ENCODE measurements at regions not wholly inside any gene's neighbourhood (a gene's known extent, or its start where the extent isn't known, plus 50 kb on each side); places are given as distances from the start of the nearest gene placed in this dataset.
"Not testable (repeated sequence)": the region's sequence is repeated elsewhere in the genome, so short reads cannot be mapped to it uniquely, and the experiment has no call there.

DNA sequence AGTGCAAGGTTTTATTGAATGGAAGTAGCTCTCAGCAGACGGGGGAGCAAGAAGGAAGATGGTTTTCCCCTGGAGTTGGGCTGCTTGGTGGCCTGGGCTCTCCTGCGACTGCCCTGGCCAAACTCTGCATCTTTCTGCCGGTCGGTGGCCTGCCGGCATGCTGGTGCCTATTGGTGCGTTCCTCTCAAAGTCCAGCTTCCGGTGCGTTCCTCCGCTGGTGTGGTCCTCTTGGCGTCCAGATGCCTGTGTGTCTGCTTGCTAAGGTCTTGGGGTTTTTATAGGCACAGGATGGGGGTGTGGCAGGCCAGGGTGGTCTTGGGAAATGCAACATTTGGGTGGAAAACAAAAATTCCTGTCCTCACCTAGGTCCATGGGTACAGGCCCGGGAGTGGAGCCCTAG is 567.4 kb upstream of the CNTN5 start:
- no peak overlapping the region for H3K27ac Mint-ChIP-seq
- no peaks in the 10 kb centered on the region for H3K27me3 Mint-ChIP-seq
- H3K4me1 Mint-ChIP-seq (ENCODE audit: low read depth): no peaks in the 10 kb centered on the region
- no peaks in the 10 kb centered on the region for H3K36me3 Mint-ChIP-seq (ENCODE audit: low read depth)
- H3K9me3 Mint-ChIP-seq: no peaks in the 10 kb centered on the region
- no peak overlapping the region for H3K4me3 Mint-ChIP-seq

DNA sequence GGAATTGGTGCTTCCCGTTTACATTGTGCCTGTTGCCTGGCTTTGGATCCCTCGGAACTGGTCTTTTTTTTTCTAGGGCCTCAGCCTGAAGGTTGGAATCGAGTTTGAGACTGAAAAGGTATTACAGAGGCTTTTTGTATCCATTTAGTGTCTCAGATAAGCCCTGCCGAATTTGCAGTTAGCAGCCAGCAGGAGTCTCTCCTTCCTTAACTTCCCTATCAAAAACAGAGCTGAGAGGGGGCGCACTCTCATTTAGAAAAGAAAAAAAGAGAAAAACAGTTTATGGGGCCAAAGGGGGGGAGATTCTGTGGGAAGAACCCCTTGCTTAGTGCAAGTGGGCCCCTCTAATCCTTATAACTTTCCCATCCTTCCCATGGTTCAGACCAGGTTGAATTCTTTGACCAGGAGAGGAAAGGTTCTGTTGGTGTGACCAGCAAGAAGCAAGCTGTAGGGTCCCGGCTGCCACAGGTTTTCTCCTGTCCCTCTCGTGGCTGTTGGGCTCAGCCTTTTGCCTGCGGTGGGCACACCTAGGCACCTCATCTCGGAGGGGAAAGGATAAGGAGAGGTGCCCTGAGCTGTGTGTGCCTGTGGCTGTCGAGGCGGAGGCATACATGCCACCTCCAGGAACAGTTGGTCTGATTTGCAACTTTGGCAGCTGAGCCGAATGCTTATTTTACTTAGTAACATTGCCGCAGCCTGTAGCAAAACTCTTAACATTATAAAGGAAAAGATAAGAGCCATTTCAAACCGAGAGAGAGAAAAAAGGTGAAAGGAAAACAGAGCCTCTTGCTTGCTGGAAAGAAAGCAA is 565.0 kb upstream of the CNTN5 start:
- H3K9me3 Mint-ChIP-seq: no peaks in the 10 kb centered on the region
- H3K36me3 Mint-ChIP-seq (ENCODE audit: low read depth): no peaks in the 10 kb centered on the region
- no peak overlapping the region for H3K27ac Mint-ChIP-seq
- no peak overlapping the region for H3K4me3 Mint-ChIP-seq
- H3K4me1 Mint-ChIP-seq (ENCODE audit: low read depth): no peaks in the 10 kb centered on the region
- H3K27me3 Mint-ChIP-seq: no peaks in the 10 kb centered on the region

DNA sequence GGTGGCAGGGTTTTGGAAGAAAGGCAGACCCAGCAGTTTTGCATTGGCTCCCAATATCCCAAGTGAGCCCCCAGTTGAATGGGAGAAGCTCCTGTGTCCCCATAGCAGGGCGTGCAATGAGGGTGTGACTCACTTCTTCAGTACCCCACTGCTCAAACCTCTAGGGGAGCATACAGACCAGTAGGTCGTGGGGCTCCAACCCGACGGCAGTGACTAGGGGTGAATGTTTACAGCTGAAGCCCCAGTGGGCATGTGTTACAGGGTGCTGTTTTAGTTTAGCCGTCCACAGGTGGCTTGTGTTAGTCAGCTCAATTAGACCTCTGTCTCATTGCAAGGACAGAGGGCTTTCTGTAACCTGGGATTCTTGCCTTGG is 564.5 kb upstream of the CNTN5 start:
- Mint-ChIP-seq H3K4me1 (ENCODE audit: low read depth) (no peaks in the 10 kb centered on the region), H3K4me3 (no peak overlapping the region), H3K27ac (no peak overlapping the region), H3K27me3 (no peaks in the 10 kb centered on the region), H3K36me3 (ENCODE audit: low read depth) (no peaks in the 10 kb centered on the region), H3K9me3 (no peaks in the 10 kb centered on the region)

DNA sequence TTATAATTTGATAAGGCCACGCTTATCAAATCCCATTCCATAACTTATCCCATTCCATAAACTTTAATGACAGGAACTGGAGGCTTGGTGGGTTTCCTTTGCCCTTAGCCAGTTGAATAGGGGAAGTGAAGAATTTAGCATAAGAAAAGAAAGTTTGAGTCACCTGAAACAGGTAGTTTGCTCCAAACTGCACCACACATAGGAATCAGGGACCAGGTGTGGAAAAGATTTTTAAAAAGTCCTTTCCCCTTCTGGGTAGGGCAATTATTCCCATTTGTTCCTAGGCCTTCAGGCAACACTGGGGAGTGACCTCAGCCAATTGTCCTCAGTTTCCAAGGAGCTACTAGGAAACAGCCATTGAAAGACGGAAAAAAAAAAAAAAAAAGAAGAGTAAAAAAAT is 525.7 kb upstream of the CNTN5 start:
- H3K27me3 Mint-ChIP-seq: no peaks in the 10 kb centered on the region
- H3K27ac Mint-ChIP-seq: no peak overlapping the region
- no peaks in the 10 kb centered on the region for H3K36me3 Mint-ChIP-seq (ENCODE audit: low read depth)
- no peak overlapping the region for H3K4me3 Mint-ChIP-seq
- H3K4me1 Mint-ChIP-seq (ENCODE audit: low read depth): no peaks in the 10 kb centered on the region
- H3K9me3 Mint-ChIP-seq: no peaks in the 10 kb centered on the region

DNA sequence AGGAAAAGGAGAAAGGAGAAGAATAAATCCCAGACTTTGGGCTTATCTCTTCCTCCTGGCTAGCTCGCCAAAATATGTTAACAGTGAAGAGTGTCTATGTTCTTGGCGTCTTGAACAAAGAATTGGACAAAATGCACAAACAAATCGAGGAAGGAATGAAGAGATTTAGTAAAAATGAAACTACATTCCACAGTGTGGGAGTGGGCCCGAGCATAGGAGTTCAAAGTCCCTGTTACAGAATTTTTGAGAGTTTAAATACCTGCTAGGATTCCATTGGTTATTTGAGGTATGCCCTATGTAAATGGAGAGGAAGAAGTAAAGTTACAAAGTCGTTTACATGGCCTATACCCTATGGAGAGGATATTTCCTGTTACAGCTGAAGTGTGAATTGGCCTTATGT is 525.1 kb upstream of the CNTN5 start:
- Mint-ChIP-seq H3K27ac (no peak overlapping the region), H3K4me1 (ENCODE audit: low read depth) (no peaks in the 10 kb centered on the region), H3K4me3 (no peak overlapping the region), H3K27me3 (no peaks in the 10 kb centered on the region), H3K36me3 (ENCODE audit: low read depth) (no peaks in the 10 kb centered on the region), H3K9me3 (no peaks in the 10 kb centered on the region)

DNA sequence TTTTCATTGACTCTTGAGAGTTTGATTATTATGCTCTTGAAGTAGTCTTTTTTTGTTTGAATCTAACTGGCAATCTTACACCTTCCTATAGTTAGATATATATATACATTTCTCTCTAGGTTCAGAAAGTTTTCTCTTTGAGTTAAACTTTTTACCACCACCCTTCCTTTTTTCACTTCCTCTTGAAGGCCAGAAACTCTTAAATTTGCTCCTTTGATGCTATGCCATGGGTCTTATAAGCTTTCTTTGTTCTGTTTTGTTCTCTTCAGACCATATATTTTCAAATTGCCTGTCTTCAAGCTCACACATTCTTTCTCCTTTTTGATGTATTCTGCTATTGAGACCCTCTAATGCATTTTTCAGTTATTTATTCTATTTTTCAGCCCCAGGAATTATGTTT is 513.5 kb upstream of the CNTN5 start:
- Mint-ChIP-seq H3K4me3 (no peak overlapping the region), H3K9me3 (peaks cover 18% of the 10 kb centered on the region), H3K27ac (no peak overlapping the region), H3K36me3 (ENCODE audit: low read depth) (no peaks in the 10 kb centered on the region), H3K27me3 (no peaks in the 10 kb centered on the region), H3K4me1 (ENCODE audit: low read depth) (no peaks in the 10 kb centered on the region)

DNA sequence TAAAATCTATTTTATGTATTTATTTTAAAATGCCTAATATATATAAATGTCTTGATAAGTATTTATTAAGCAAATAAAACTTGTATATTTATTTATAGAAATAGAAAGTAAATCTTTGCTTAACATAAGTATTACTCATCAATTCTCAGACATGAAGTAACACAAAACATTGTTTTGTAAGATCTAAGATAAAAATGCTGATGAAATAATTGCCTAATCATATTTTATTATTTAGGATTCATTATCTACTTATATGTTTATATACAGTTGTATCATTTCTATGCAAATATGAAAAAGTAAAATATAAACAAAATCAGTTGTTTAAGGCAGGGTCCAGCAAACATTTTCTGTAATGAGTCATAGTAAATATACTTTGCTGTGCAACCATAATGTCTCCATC is 507.8 kb upstream of the CNTN5 start:
- Mint-ChIP-seq H3K4me3 (no peak overlapping the region), H3K9me3 (peaks cover 10% of the 10 kb centered on the region), H3K27me3 (no peaks in the 10 kb centered on the region), H3K27ac (no peak overlapping the region), H3K4me1 (ENCODE audit: low read depth) (no peaks in the 10 kb centered on the region), H3K36me3 (ENCODE audit: low read depth) (no peaks in the 10 kb centered on the region)

DNA sequence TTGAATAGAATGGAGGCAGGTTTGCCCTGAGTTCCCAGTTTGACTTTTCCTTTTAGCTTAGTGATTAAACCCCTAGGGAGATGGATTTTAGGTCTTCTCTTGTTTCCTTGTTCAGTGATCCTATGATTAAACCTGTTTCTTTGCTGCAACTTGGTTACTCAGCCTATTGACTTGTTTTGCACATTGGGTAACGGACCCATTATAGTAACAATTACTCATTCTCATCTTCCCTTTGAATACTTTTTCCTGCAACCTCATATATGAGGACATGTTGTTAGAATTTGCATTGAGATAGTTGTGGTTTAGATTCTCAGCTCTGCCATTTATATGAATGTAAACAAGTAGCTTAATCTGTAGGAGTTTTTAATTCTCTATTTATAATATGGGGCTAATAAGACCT is 489.2 kb upstream of the CNTN5 start:
- peaks cover 7% of the 10 kb centered on the region for H3K9me3 Mint-ChIP-seq
- H3K36me3 Mint-ChIP-seq (ENCODE audit: low read depth): no peaks in the 10 kb centered on the region
- no peak overlapping the region for H3K4me3 Mint-ChIP-seq
- no peaks in the 10 kb centered on the region for H3K27me3 Mint-ChIP-seq
- H3K27ac Mint-ChIP-seq: no peak overlapping the region
- no peaks in the 10 kb centered on the region for H3K4me1 Mint-ChIP-seq (ENCODE audit: low read depth)

DNA sequence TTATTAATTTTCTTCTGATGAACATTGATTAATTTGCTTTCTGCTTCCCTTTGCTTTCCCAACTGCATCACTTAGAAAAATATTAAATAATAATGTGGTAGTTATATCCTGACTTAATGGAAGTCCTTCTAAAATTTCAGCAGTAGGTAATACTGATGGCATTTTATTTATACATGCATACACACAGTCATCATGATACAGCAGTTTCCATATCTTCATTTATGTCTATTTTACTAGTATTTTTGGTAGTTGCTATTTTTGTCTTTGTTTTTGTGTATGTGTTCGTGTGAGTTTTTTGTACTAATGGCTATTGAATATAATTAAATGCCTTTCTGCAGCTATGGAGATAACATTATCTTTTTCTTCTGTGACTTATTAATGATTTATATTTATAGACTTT is 484.7 kb upstream of the CNTN5 start:
- Mint-ChIP-seq H3K27ac (no peak overlapping the region), H3K4me3 (no peak overlapping the region), H3K36me3 (ENCODE audit: low read depth) (no peaks in the 10 kb centered on the region), H3K4me1 (ENCODE audit: low read depth) (no peaks in the 10 kb centered on the region), H3K27me3 (no peaks in the 10 kb centered on the region), H3K9me3 (peaks cover 4% of the 10 kb centered on the region)

DNA sequence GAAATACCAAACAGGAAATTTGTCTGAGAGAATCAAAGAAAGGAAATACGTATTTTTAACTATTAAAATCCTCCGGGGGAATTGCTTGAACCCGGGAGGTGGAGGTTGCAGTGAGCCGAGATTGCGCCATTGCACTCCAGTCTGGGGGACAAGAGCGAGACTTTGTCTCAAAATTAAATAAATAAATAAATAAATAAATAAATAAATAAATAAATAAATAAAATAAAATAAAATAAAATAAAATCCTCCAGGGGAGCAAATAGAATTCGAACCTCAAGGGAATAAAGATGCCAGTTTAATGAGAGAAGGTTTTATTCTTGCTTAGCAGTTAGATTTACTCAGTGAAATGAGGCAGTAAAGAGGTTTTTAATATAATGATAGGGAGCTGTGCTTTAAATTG is 482.4 kb upstream of the CNTN5 start:
- not testable (repeated sequence) for H3K27me3 Mint-ChIP-seq; H3K4me1 Mint-ChIP-seq (ENCODE audit: low read depth); H3K36me3 Mint-ChIP-seq (ENCODE audit: low read depth); H3K9me3 Mint-ChIP-seq; H3K4me3 Mint-ChIP-seq; H3K27ac Mint-ChIP-seq

DNA sequence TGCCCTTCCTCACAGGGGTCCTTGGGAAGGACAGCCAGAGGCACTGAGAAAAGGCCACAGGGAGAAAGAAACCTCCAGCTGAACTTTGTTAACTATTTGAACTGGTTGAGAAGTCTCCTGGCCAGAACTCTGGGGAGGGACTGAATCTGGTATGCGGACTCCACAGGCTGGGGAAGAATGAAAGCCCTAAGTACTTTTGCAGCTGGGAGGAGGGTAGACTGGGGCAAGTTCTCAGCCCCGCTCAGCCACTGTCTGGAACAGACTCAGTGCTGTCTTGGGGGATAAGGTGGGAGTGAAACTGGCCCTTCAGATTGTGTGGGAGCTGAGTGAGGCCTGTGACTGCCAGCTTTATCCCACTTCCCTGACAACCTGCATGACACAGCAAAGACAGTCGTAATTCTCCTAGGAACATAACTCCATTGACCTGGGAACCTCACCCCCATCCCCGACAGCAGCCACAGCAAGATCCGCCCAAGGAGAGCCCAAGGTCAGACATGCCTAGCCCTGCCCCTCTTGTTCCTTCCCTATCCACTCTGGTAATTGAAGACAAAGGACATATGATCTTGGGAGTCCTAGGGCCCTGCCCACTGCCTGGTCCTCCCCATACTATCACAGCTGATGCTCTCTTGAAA is 475.1 kb upstream of the CNTN5 start:
- peaks cover 5% of the 10 kb centered on the region for H3K9me3 Mint-ChIP-seq
- H3K4me3 Mint-ChIP-seq: no peak overlapping the region
- no peaks in the 10 kb centered on the region for H3K4me1 Mint-ChIP-seq (ENCODE audit: low read depth)
- H3K27ac Mint-ChIP-seq: no peak overlapping the region
- H3K36me3 Mint-ChIP-seq (ENCODE audit: low read depth): no peaks in the 10 kb centered on the region
- no peaks in the 10 kb centered on the region for H3K27me3 Mint-ChIP-seq

DNA sequence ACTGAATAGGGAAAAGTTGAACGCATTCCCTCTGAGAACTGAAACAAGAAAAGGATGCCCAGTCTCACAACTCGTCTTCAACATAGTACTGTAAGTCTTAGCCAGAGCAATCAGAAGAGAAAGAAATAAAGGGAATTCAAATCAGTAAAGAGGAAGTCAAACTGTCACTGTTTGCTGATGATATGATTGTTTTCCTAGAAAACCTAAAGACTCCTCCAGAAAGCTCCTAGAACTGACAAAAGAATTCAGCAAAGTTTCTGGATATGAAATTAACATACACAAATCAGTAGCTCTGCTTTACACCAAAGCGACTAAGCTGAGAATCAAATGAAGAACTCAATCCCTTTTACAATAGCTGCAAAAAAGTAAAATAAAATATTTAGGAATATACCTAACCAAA is 471.2 kb upstream of the CNTN5 start:
- H3K4me3 Mint-ChIP-seq: no peak overlapping the region
- H3K4me1 Mint-ChIP-seq (ENCODE audit: low read depth): no peaks in the 10 kb centered on the region
- no peaks in the 10 kb centered on the region for H3K27me3 Mint-ChIP-seq
- H3K9me3 Mint-ChIP-seq: peaks cover 5% of the 10 kb centered on the region
- no peaks in the 10 kb centered on the region for H3K36me3 Mint-ChIP-seq (ENCODE audit: low read depth)
- no peak overlapping the region for H3K27ac Mint-ChIP-seq

DNA sequence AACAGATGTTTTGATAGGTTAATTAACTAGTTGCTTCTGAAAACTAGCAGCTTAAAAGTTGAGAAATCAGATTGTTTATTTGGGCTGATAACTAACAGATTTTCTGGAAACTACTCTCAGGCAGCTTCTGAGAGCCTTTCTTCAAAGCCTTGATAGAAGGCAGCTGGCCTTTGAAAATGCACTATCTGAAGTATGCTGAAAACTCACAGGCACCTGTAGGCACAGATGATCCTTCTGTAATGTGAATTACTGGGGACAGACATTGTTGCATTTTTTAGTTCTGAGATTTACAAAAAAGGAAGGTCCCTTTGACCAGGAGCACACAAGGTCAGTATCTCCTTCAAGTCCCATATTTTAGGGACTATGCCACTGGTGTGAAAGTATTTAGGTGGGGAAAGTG is 460.8 kb upstream of the CNTN5 start:
- H3K27me3 Mint-ChIP-seq: no peaks in the 10 kb centered on the region
- H3K27ac Mint-ChIP-seq: no peak overlapping the region
- no peak overlapping the region for H3K4me3 Mint-ChIP-seq
- H3K36me3 Mint-ChIP-seq (ENCODE audit: low read depth): no peaks in the 10 kb centered on the region
- peaks cover 18% of the 10 kb centered on the region for H3K9me3 Mint-ChIP-seq
- no peaks in the 10 kb centered on the region for H3K4me1 Mint-ChIP-seq (ENCODE audit: low read depth)

DNA sequence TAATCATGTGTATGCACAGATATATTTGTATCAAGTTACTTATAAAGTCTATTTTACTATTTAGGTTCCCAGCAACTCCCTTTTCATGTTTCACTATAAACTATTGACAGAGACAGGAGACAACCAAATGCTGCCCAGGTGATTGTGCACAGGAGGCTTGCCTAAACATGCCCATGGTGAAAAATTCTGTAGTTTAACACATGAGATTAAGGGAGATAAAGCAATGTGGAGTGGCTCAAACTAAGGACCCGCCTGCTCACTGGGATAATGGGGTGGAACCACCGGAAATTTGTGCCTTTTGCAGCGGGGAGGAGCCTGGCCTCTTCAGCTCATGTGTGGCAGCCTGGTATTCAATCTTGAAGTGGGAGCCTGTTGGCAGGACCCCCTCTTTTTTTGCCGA is 459.5 kb upstream of the CNTN5 start:
- H3K36me3 Mint-ChIP-seq (ENCODE audit: low read depth): no peaks in the 10 kb centered on the region
- H3K27ac Mint-ChIP-seq: no peak overlapping the region
- H3K27me3 Mint-ChIP-seq: no peaks in the 10 kb centered on the region
- H3K4me3 Mint-ChIP-seq: no peak overlapping the region
- no peaks in the 10 kb centered on the region for H3K4me1 Mint-ChIP-seq (ENCODE audit: low read depth)
- peaks cover 17% of the 10 kb centered on the region for H3K9me3 Mint-ChIP-seq

DNA sequence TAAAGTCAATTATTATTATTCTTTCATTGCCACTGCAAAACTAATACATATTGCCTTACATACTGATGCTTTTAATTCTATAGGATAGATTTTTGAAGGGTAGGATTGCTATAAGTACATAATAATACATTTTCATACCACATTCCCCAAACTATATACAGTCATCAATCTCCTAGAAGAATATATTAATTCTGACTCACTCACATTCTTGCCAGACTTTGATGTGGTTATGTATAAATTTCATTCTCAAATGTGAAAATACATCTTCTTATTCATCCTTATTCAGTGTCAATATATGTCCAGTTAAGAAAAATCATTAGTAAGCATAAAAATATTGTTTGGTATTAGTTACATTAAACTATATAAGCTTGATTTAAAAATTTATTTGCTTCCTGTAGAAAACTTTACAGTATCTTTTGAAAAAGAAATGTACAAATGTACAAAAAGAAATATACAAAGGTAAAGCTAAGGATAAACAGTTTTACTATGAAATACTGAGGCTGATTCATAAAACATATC is 458.8 kb upstream of the CNTN5 start:
- no peak overlapping the region for H3K4me3 Mint-ChIP-seq
- no peaks in the 10 kb centered on the region for H3K4me1 Mint-ChIP-seq (ENCODE audit: low read depth)
- H3K9me3 Mint-ChIP-seq: peaks cover 16% of the 10 kb centered on the region
- H3K27ac Mint-ChIP-seq: no peak overlapping the region
- H3K36me3 Mint-ChIP-seq (ENCODE audit: low read depth): no peaks in the 10 kb centered on the region
- no peaks in the 10 kb centered on the region for H3K27me3 Mint-ChIP-seq

DNA sequence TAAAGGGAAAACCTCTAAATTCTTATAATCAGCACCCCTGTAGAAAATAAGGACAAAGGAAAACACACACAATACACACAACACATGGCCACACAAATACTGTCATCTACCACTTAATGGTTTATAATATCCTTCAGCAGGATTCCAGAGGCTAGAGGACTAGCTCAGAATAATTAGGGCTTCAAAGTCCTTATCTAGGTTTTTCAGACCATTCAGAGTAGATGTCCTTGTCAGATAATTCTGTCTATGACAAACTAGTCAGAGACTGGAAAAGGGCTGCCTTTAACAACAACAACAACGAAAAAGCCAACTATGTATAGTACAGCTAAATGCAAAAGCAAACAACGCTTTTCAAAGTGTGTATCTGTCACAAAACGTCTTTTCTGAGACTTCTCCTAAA is 456.5 kb upstream of the CNTN5 start:
- Mint-ChIP-seq H3K36me3 (ENCODE audit: low read depth) (no peaks in the 10 kb centered on the region), H3K4me1 (ENCODE audit: low read depth) (no peaks in the 10 kb centered on the region), H3K27me3 (no peaks in the 10 kb centered on the region), H3K9me3 (peaks cover 15% of the 10 kb centered on the region), H3K27ac (no peak overlapping the region), H3K4me3 (no peak overlapping the region)
